HG03354 (cell line): ENCODE measurements at regions not wholly inside any gene's neighbourhood (a gene's known extent, or its start where the extent isn't known, plus 50 kb on each side); places are given as distances from the start of the nearest gene placed in this dataset.
"Not testable (repeated sequence)": the region's sequence is repeated elsewhere in the genome, so short reads cannot be mapped to it uniquely, and the experiment has no call there.

Experiments
- ATAC-seq: cut with Tn5 transposase; IDR thresholded peaks from one replicate; pipeline ENCODE4 v1.9.1; 2021; ENCODE audit warnings: mild to moderate bottlenecking; ENCODE audit not compliant: unreplicated experiment, poor library complexity, severe bottlenecking

DNA sequence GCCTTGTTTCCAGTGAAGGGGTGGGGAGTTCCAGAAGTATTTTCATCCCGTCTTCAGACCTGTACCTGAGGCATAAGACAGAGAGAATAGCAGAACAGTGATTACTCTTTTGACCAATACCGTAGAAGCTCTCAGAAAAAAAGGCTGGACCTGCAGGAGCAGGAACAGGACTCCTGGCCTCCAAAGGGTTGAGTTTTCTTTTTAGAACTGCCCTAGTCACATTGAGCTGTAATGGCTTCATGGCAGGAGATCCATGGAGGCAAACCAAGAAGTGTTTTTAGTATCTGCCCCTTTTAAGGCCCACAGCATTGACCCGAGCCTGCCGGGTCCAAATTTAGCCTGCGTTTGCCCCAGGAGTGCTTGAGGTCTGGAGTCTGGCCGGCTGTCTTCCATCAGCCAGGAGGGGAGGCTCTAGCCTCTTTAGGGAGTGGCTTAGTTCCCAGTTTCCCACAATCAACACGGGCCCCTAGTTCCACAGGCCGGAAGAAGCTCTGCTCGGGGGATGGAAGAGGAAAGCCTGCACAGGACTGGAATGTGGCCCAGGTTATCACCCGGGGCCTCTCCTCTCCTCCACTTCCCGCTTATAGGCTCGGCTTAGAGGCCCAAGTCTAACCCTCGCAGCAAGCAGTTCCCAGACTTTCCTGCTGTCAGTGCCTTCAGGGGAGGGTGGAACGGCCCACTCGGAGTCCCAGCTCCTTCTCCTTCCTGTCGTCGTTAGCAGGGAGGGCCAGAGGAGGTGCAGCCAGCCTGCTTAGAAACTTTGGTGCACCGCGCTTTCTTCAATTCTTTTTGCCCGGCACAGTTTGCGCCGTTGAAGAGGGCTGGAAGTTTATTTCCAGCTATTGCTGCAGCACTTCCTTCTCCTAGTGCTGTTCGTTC, 80.7 kb downstream of the C9orf152 start:
- ATAC-seq = no peak

DNA sequence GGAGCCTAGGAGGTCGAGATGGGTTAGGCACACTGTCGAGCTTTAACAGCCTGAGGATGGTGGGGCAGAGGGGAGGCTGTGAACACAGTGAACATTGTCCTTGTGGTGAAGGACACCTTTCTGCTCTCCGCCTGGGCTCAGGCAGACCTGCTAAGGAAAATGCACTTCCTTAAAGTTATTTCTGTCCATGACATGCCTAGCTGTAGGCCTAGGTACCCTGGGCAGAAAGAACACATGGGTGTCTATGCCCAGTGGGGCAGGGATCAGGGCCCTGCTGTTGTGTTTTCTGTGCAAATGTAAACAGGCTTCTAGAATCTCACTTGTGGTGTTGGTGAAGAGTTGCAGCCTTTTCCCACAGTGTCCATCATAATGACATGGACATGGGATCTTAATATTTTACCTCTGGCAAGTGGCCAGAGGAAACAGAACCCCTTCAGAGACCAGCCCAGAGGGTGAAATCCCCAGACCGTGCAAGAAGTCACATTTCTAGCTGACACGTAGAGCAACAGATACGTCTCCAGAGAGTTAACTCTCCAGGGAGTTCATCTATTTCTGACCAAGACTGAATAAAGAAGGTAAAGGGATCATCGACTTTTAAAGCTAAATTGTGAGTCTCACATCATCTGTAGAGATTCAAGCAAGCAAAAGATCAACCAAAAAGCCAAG, 79.2 kb downstream of the C9orf152 start:
- ATAC-seq = peak; percentile 76

DNA sequence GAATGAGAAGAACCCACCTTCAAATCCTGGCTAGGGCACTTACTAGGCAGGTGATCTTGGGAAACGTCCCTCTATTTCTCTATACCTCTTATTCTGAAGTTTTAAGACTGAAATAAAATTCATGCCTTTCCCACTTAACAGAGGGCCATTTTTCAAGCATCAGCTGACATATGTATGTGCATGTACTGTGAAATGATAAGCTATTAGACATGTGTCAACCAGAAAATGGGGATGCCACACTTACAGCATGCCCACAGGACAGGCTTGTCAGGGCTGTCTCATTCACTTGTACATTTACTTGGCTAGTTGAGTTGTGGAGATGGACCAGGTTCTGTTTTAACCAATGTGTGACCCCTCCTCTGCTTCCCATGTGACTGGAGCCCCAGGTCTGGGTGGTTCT, 78.5 kb downstream of the C9orf152 start:
- ATAC-seq = peak; percentile 24

- no peak for ATAC-seq
Measured at GRCh38 chr9:110130211-110130610, 77.7 kb downstream of the C9orf152 start.

DNA sequence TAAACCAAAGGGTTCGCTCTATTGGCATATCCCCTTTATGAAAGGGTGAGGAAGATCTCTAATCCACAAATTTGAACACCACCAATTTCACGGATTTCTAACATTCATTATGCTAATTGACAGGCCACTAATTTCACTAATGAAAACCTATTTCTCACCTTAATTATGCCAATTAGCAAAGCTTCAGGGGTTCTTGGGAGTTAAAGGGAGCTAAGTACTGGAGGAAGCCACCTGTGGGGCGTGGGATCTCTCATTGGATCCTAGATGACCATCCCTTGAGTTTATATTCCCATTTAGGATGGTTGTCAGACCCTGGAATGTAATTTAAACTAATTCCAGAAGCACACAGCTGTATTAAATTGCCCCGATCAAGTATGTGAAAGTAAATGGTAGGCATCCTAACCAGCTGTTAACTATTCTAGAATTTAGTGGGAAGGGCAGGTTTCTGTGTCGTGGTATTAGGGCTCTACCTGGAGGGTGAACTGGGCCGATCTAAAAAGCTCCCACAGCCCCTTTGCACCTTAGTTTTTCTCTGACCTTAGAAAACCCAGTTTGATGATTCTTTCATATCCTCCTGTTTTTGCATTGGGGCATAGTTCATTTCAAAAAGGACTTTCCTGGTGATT, 77.1 kb downstream of the C9orf152 start:
- ATAC-seq = no peak

GRCh38 chr9:110131499-110131898, 76.5 kb downstream of the C9orf152 start:
- no peak for ATAC-seq

GRCh38 chr9:110132531-110132930, 75.4 kb downstream of the C9orf152 start:
- not testable (repeated sequence) for ATAC-seq

- no peak for ATAC-seq
Measured at GRCh38 chr9:110133059-110133458, 74.9 kb downstream of the C9orf152 start.

DNA sequence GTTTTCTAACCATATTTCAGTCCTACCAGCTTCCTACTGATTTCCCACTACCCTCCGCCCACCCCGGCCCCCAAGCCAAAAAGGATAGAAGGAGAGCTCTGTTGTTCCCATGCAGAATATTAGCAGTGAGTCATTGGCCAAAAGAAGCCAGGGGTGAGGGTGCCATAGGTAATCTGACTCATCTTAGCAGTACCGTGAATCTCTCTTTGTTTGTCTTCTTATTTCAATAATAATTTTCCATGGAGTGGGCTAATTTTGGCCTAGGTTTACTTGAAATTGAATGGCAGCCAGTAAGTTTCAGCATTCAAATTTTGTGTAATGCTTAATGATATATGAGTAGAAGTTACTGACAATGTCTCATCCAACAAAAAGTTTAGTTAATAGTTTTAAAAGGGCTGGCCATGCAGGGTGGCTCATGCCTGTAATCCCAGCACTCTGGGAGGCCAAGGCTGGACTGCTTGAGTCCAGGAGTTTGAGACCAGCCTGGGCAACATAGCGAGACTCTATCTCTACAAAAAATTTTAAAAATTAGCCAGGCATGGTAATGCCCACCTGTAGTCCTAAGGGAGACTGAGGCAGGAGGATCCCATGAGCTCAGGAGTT, 74.2 kb downstream of the C9orf152 start:
- no peak for ATAC-seq

GRCh38 chr9:110135846-110136245, 72.1 kb downstream of the C9orf152 start:
- ATAC-seq = no peak

DNA sequence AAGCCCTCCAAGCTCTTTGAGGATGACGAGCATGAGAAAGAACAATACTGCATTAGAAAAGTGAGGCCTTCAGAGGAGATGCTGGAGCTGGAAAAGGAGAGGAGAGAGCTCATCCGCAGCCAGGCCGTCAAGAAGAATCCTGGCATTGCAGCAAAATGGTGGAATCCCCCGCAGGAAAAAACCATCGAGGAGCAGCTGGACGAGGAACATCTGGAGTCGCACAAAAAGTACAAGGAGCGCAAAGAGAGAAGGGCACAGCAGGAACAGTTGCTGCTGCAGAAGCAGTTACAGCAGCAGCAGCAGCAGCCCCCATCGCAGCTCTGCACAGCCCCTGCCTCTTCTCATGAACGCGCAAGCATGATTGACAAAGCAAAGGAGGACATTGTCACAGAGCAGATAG, 71.2 kb downstream of the C9orf152 start:
- no peak for ATAC-seq

GRCh38 chr9:110140276-110140675, 67.7 kb downstream of the C9orf152 start:
- no peak for ATAC-seq

GRCh38 chr9:110141227-110141793, 66.6 kb downstream of the C9orf152 start:
- ATAC-seq = no peak

GRCh38 chr9:110142253-110142652, 65.7 kb downstream of the C9orf152 start:
- ATAC-seq = no peak

GRCh38 chr9:110142868-110143481, 65.0 kb downstream of the C9orf152 start:
- peak; percentile 20 for ATAC-seq

GRCh38 chr9:110143485-110143884, 64.5 kb downstream of the C9orf152 start:
- peak; percentile 69 for ATAC-seq

GRCh38 chr9:110143950-110144545, 63.9 kb downstream of the C9orf152 start:
- ATAC-seq = peak; percentile 73

GRCh38 chr9:110146373-110146772, 61.6 kb downstream of the C9orf152 start:
- no peak for ATAC-seq

GRCh38 chr9:110148384-110148783, 59.6 kb downstream of the C9orf152 start:
- ATAC-seq = peak; percentile 69
